NCI-H524 (cell line): ENCODE measurements at regions not wholly inside any gene's neighbourhood (a gene's known extent, or its start where the extent isn't known, plus 50 kb on each side); places are given as distances from the start of the nearest gene placed in this dataset.

ENCODE experiments used
- DNase-seq, 2 experiments: peaks; one replicate each; lab custom pipeline; 2025; lab: John Stamatoyannopoulos, UW

- no peak for DNase-seq
Measured at GRCh38 chr1:90139837-90140236, 144.9 kb downstream of the ZNF326 start.

- no peak for DNase-seq
Measured at GRCh38 chr1:90135286-90135685, 140.4 kb downstream of the ZNF326 start.

GRCh38 chr1:90134175-90134955 is 139.5 kb downstream of the ZNF326 start:
- peak; percentile 69 to 87 for DNase-seq

- DNase-seq: peak; percentile 60 to 73
Measured at GRCh38 chr1:90133133-90133532, 138.2 kb downstream of the ZNF326 start.

- no peak for DNase-seq
Measured at GRCh38 chr1:90132306-90132705, 137.4 kb downstream of the ZNF326 start.

DNA sequence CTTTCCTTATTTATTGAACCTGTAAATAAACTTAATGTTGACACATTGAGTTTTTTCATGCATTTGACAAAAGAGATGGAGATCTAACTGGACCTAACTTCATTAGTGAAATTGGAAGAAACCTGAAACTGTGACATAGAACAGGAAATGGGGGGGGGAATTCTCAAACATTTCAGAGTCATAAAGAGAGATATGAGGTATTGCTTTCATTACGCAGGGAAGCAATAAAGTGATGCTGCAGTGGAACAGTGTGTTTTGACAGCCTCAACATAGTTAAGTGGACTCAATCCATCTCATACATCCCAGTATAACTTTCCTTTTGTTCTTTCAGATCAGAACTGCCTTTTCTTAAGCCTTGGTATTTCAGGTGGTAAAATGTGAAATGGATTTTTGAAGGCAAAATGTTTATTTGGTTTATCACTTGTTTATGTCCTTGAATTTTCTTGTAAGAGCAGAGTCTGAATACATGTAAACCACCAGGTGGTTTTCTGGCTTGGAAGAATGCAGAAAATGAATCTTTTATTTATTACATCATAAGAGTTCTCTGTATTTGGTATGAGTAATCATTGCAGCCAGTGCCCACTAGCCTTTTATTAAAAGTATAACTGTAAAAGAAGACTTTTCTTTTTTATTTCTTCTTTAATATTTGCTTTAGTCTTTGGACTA is 132.5 kb downstream of the ZNF326 start:
- no peak for DNase-seq

DNA sequence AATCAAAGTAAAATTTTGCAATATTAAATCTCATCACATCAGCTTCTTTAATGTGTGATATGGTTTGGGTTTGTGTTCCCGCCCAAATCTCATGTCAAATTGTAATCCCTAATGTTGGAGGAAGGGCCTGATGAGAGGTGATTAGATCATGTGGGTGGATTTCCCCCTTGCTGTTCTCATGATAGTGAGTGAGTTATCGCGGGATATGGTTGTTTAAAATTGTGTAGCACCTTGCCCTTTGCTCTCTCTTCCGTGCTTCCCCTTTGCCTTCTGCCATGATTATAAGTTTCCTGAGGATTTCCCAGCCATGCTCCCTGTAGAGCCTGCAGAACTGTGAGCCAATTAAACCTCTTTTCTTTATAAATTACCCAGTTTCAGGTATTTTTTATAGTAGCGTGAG is 131.9 kb downstream of the ZNF326 start:
- DNase-seq: no peak

GRCh38 chr1:90122654-90123340 is 127.9 kb downstream of the ZNF326 start:
- DNase-seq: peak; percentile 70 to 85

DNA sequence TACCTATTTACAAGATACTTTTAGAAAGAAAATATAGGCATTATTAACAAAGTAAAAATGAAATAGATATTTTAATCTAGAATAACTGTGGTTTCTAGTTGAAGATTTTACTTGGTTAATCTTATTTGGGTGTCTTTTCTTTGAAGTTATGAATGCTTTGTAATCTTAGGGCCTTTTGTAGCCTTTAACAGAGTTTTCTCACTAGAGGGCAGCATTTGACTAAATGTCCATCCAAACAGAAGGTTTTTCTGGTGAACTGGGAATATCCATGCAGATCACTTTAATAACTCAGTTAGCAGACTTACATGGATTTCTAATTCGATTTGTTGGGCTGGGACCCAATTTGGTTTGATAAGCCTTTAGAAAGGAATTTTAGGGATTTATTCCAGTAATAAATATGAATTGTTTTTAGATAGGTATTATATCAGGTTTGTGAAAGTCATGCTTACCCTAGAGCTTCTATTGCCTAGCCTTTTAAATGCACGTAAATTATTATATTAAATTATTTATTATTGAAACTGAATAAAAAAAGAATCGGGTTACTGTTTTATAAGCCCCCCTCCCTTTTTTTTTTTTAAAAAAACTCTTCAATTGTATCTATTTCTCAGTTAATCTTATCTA is 119.7 kb downstream of the ZNF326 start:
- peak; percentile 39 to 66 for DNase-seq

DNA sequence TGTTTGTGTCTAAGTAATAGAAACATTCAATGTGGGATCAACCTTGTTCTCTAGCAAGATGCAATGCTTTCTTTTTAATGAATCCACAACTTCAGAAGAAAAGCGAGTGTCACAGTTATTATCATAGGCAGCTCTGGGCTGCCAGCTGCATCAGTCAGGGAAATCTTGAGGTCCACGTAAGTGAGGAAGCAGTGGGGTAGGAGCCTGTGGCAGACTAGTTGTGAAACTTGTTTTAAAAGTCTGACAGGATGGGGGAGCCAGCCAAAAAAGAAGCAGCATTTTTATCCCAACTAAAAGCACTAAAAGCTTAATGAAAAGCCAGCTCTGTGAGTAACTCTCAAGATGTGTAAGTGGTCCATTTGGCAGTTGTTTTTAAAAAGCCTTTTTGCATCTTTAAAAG is 113.1 kb downstream of the ZNF326 start:
- DNase-seq: no peak

GRCh38 chr1:90106311-90106710 is 111.4 kb downstream of the ZNF326 start:
- no peak for DNase-seq

- no peak for DNase-seq
Measured at GRCh38 chr1:90104941-90105538, 110.1 kb downstream of the ZNF326 start.

DNA sequence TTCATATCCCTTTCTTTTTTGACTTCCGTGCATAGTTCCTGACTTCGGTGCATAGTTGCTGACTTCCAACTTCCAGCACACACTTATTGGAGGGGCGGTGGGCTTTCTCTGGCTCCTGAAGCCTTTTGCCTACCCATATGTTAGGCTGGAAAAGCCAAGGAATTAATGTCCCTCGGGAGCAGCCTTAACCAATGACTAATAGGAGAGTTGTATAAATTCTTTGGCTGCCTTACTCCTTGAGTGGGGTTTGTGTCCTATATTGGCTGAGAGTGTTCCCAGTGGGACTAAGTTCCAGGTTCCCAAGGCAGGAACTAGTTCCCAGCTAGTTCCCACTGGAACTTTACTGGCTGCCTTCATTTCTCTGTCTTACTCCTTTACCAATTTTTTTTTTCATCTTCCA is 105.7 kb downstream of the ZNF326 start:
- DNase-seq: no peak

- no peak for DNase-seq
Measured at GRCh38 chr1:90092441-90092840, 97.5 kb downstream of the ZNF326 start.
